GM12878 (cell line): ENCODE measurements at regions not wholly inside any gene's neighbourhood (a gene's known extent, or its start where the extent isn't known, plus 50 kb on each side); places are given as distances from the start of the nearest gene placed in this dataset.

Experiments
- ATAC-seq: fragments of 200-7000 bp; cut with Tn5 transposase; 3 replicates; pipeline ENCODE4 v1.9.1; 2020; ENCODE audit warnings: mild to moderate bottlenecking, moderate library complexity
- BruUV-seq: library from RNA; stranded (reverse); fragments of 400-500 nt; replicated peaks from 2 replicates; lab custom pipeline; 2021; lab: Mats Ljungman, UMichigan
- CTCF ChIA-PET: fragments of 300-600 bp; sonication (Branson Sonifier 250); formaldehyde crosslinking; extraction: SDS; loops from one replicate; lab custom pipeline; 2021; ENCODE audit warnings: inconsistent platforms; lab: Yijun Ruan, JAX
- POLR2A ChIA-PET: fragments of 350-600 bp; formaldehyde crosslinking; extraction: SDS; loops from one replicate; lab custom pipeline; 2021; ENCODE audit warnings: inconsistent platforms; lab: Charles Lee
- RAD21 ChIA-PET: fragments of 300-600 bp; sonication (Branson Sonifier 250); formaldehyde crosslinking; loops from one replicate; lab custom pipeline; 2023; ENCODE audit warnings: antibody characterized with exemption; ENCODE audit not compliant: unreplicated experiment; lab: Charles Lee
- SMC1A ChIA-PET: fragments of 300-600 bp; sonication (Branson Sonifier 250); formaldehyde crosslinking; loops from one replicate; lab custom pipeline; 2023; ENCODE audit not compliant: unreplicated experiment, uncharacterized antibody; lab: Charles Lee
- DNase-seq: peaks from one replicate; pipeline ENCODE4 v3.0.0-alpha.2; 2011; ENCODE audit warnings: low read depth, low spot score
- FAIRE-seq: peaks from 3 replicates; lab custom pipeline; 2011; peaks lifted over from hg19 to GRCh38; lab: Jason Lieb, UNC
- H2AFZ ChIP-seq: 2 replicates; pipeline ENCODE4 v1.6.0; 2011; ENCODE audit warnings: low read depth, low read length, control low read depth; ENCODE audit not compliant: control insufficient read depth
- H3K27ac ChIP-seq: 2 replicates; pipeline ENCODE4 v1.5.1; 2011; ENCODE audit warnings: control low read depth; ENCODE audit not compliant: control insufficient read depth, insufficient read depth
- H3K27me3 ChIP-seq, 2 experiments: replicated peaks in 1 of 2; 2 replicates each; pipeline versions ENCODE4 v1.6.0 to v1.6.1; 2011; ENCODE audit warnings: low read length in 1 of 2; ENCODE audit not compliant: control insufficient read depth in 2 of 2, insufficient read depth in 2 of 2
- H3K36me3 ChIP-seq, 2 experiments: 2 replicates each; pipeline ENCODE4 v1.5.1; 2011; ENCODE audit warnings: low read length in 1 of 2; ENCODE audit not compliant: control insufficient read depth in 2 of 2, insufficient read depth in 2 of 2
- H3K4me1 ChIP-seq: 2 replicates; pipeline ENCODE4 v1.6.1; 2011; ENCODE audit warnings: mild to moderate bottlenecking, low read length, moderate library complexity, mixed read lengths; ENCODE audit not compliant: control insufficient read depth, insufficient read depth
- H3K4me2 ChIP-seq: 2 replicates; pipeline ENCODE4 v1.6.0; 2011; ENCODE audit warnings: control low read depth; ENCODE audit not compliant: control insufficient read depth, insufficient read depth
- H3K4me3 ChIP-seq: fragments of 200-600 bp; sonication (generic); 2 replicates; pipeline ENCODE4 v1.5.1; 2016
- H3K79me2 ChIP-seq: 2 replicates; pipeline ENCODE4 v1.6.0; 2011; ENCODE audit warnings: low read length; ENCODE audit not compliant: control insufficient read depth, insufficient read depth
- H3K9ac ChIP-seq: 2 replicates; pipeline ENCODE4 v1.8.0; 2011; ENCODE audit warnings: low read length, control low read depth, mixed read lengths; ENCODE audit not compliant: control insufficient read depth, insufficient read depth
- H3K9me3 ChIP-seq: replicated peaks from 3 replicates; pipeline ENCODE4 v1.5.1; 2011; ENCODE audit warnings: mild to moderate bottlenecking, low read length; ENCODE audit not compliant: control insufficient read depth, insufficient read depth
- H4K20me1 ChIP-seq: 2 replicates; pipeline ENCODE4 v1.6.0; 2011; ENCODE audit not compliant: control insufficient read depth, insufficient read depth
- NFYB ChIP-seq: IDR thresholded peaks from 2 replicates; pipeline ENCODE4 v1.6.1; 2011; ENCODE audit warnings: low read depth, mild to moderate bottlenecking, low read length, improper control_type of control experiment, moderate library complexity; ENCODE audit not compliant: insufficient read depth
- NR2C2 ChIP-seq: IDR thresholded peaks from 2 replicates; pipeline ENCODE4 v1.6.1; 2011; ENCODE audit warnings: borderline replicate concordance, low read depth; ENCODE audit not compliant: control insufficient read depth, insufficient read length
- PRDM15 ChIP-seq: fragments of 450-650 bp; formaldehyde crosslinking; IDR thresholded peaks from 2 replicates; pipeline ENCODE4 v1.4.0; 2020; ENCODE audit warnings: mild to moderate bottlenecking, moderate library complexity
- SREBF2 ChIP-seq: IDR thresholded peaks from 2 replicates; pipeline ENCODE4 v1.6.1; 2012; ENCODE audit warnings: mild to moderate bottlenecking, low read length
- WGBS: methylation state at CpG from one replicate; pipeline ENCODE4 v1.1.6; 2016; ENCODE audit warnings: low lambda C conversion rate; ENCODE audit not compliant: insufficient replicate concordance, insufficient coverage; ENCODE audit errors: missing lambda C conversion rate; 5-methylcytosine and 5-hydroxymethylcytosine counted together
- in situ Hi-C: fragments of 300-500 bp; cut with MboI; formaldehyde crosslinking; loops from 9 replicates; pipeline ENCODE4 v1.14.3; 2018; ENCODE audit warnings: mixed read lengths
- intact Hi-C: fragments of 100-400 bp; cut with micrococcal nuclease; formaldehyde crosslinking; loops from one replicate; pipeline ENCODE4 v1.14.2; 2022; ENCODE audit not compliant: unreplicated experiment

GRCh38 chr1:60872426-60873054 is 209.8 kb upstream of the NFIA start:
- FAIRE-seq (no peak), DNase-seq (no peak), ATAC-seq (no peak)
- ChIA-PET SMC1A (no interaction called here), POLR2A (no interaction called here), CTCF (no interaction called here), RAD21 (no interaction called here)
- Histone ChIP-seq H3K27me3 (no peaks in the 10 kb centered on the region), H3K79me2 (no peaks in the 10 kb centered on the region), H2AFZ (no peak overlapping the region), H3K4me3 (no peak overlapping the region), H3K9me3 (no peaks in the 10 kb centered on the region), H3K27ac (no peak overlapping the region), H3K4me2 (no peak overlapping the region), H3K9ac (no peak overlapping the region), H4K20me1 (no peaks in the 10 kb centered on the region), H3K36me3 (no peaks in the 10 kb centered on the region), H3K4me1 (no peaks in the 10 kb centered on the region)
- WGBS = 38% methylated on average over 8 of the region's 8 CpGs
- in situ Hi-C loops (no loop called here), intact Hi-C loops (no loop called here)
- TF ChIP-seq NFYB (no peak), NR2C2 (no peak), SREBF2 (no peak), PRDM15 (CRISPR knock-in tag) (no peak)
- BruUV-seq = no TSS peak
